GM13976 (cell line): ENCODE measurements at regions not wholly inside any gene's neighbourhood (a gene's known extent, or its start where the extent isn't known, plus 50 kb on each side); places are given as distances from the start of the nearest gene placed in this dataset.
"Not testable (repeated sequence)": the region's sequence is repeated elsewhere in the genome, so short reads cannot be mapped to it uniquely, and the experiment has no call there.

Source experiments
- DNase-seq: peaks from one replicate; pipeline ENCODE4 v3.0.0; 2012; ENCODE audit warnings: low spot score
- in situ Hi-C: fragments of 300-500 bp; cut with MboI; formaldehyde crosslinking; loops from one replicate; pipeline ENCODE4 v1.12.0; 2022; ENCODE audit warnings: low sequenced_read_pairs, mixed read lengths, inconsistent platforms; ENCODE audit not compliant: unreplicated experiment
- TF ChIP-seq, protein P1 (sequence below): IDR thresholded peaks from 2 replicates; pipeline ENCODE4 v1.5.1; 2012; ENCODE audit warnings: borderline replicate concordance, mild to moderate bottlenecking; ENCODE audit not compliant: insufficient read depth; ENCODE audit errors: extremely low read depth, missing control alignments, control extremely low read depth

DNA sequence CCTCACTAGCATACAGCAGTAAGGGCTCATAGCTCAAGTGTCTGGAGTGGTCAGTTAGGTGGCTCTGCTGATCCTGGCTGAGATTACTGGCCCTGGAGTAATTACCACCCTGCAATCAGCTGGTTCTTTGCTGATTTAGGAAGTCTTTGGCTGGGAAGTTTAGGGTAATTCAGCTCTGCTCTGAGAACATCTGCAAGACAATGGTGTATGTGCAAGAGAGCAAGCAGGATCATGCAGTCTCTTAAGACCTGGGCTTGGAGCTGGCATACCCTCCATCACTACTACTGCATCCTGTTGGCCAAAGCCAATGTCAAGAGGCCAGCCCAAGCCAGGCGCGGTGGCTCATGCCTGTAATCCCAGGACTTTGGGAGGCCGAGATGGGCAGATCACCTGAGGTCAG, 159.0 kb downstream of the NDUFA12 start:
- TF ChIP-seq, protein P1, sequence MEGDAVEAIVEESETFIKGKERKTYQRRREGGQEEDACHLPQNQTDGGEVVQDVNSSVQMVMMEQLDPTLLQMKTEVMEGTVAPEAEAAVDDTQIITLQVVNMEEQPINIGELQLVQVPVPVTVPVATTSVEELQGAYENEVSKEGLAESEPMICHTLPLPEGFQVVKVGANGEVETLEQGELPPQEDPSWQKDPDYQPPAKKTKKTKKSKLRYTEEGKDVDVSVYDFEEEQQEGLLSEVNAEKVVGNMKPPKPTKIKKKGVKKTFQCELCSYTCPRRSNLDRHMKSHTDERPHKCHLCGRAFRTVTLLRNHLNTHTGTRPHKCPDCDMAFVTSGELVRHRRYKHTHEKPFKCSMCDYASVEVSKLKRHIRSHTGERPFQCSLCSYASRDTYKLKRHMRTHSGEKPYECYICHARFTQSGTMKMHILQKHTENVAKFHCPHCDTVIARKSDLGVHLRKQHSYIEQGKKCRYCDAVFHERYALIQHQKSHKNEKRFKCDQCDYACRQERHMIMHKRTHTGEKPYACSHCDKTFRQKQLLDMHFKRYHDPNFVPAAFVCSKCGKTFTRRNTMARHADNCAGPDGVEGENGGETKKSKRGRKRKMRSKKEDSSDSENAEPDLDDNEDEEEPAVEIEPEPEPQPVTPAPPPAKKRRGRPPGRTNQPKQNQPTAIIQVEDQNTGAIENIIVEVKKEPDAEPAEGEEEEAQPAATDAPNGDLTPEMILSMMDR, result no peak
- DNase-seq, result no peak
- in situ Hi-C loops, result no loop called here

DNA sequence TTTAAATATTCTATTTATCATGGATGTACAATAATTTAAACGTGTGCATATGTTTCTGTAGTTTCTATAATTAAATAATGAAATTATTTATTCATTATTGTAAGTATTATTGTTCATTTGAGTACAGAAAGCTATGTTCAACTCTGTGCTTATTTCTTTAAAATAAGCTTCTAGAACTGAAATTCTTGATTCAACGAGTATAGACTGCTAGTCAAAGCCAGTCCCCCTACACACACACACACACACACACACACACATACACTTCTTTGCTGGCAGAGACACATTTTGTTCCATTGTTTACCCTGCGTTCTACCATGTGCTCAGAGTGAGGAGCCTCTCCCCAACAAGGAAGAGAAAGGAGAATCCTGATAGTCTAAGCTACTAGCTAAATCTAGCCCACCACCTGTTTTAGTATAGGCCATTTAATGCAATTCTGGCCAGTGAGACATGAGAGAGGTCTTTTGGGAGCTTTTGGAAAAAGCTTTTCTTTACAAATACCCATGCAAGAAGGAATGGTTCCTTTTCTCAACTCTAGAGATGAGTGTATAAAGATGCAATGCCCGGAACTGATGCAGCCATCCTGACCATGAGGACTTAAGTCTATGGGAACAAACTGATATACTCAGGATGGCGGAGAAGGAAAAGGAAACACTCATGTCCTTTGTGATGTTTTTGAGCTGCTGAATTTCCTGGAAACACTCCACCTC, 161.4 kb downstream of the NDUFA12 start:
- TF ChIP-seq, protein P1, result no peak
- in situ Hi-C loops, result no loop called here
- DNase-seq, result no peak

GRCh38 chr12:94841177-94841576, 162.3 kb downstream of the NDUFA12 start:
- in situ Hi-C loops, result no loop called here
- TF ChIP-seq, protein P1, result no peak
- DNase-seq, result no peak

- TF ChIP-seq, protein P1, result no peak
- in situ Hi-C loops, result no loop called here
- no peak for DNase-seq
Observed at GRCh38 chr12:94839347-94839746, 164.2 kb downstream of the NDUFA12 start.

DNA sequence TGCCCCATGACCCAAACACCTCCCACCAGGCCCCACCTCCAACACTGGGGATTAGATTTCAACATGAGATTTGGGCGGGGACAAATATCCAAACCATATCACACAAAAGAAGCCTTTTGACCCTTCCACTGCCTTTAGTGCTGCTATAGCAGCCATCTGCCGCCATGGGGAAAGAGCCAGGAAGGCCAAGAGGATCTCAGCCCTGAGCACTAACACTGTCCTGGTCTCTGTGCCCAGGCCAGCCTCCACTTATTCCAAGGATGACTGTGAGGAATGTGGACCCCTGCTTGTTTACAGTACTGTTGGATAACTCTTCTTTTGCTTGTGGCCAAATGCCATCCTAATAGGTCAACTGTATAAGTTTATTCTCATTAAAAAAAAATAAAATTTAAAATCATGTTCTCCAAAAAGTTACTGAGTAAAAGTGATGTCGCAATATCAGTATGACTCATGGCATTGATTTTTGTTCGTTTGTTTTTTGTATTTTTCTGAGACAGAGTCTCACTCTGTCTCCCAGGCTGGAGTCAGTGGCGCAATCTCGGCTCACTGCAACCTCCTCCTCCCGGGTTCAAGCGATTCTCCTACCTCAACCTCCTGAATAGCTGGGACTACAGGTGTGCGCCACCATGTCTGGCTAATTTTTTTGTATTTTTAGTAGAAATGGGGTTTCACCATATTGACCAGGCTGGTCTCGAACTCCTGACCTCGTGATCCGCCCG, 166.4 kb downstream of the NDUFA12 start:
- DNase-seq, in situ Hi-C loops: not testable (repeated sequence)

- in situ Hi-C loops, result no loop called here
- TF ChIP-seq, protein P1, result no peak
- DNase-seq, result no peak
Observed at GRCh38 chr12:94834036-94834625, 169.4 kb downstream of the NDUFA12 start.

DNA sequence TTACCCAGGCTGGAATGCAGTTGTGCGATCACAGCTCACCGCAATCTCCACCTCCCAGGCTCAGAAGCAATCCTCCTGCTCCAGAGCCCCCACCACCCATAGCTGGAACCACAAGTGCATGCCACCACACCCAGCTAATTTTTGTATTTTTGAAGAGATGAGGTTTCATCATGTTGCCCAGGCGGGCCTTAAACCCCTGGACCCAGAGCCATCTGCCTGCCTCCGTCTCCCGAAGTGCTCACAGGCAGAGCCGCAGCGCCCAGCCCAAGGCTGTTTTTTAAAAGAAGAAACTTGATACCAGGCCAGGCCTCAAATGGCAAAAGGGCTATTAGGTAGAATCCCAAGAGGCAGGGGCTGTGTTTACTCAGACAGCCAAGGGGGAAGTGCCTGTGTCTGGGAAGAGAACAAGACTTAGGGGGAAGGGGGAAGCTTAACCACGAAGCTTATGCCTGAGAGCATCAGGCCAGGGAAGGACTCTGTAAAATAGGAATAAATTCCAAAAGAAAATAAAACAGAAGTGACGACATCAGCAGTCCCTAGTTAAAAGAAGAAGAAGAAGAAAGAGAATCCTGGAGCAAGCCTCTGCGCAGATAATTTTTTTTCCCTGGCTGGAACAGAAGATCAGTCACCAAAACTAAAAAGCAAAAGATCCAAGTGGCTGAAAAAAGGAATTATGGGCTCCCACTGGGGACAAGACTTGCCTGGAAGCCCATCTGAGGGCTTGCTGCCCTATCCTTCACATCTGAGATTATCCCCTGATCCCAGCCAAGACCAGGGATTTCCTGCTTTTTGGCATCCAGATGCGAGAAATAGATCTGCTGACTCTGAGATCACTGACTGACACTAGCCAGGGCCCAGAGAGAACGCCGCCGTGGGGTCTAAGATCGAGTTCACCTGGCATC, 170.5 kb downstream of the NDUFA12 start:
- DNase-seq, result peak; percentile 3
- in situ Hi-C loops, result no loop called here
- TF ChIP-seq, protein P1, result no peak
